Gastrocnemius medialis (tissue), 4 donors: ENCODE measurements at regions not wholly inside any gene's neighbourhood (a gene's known extent, or its start where the extent isn't known, plus 50 kb on each side); places are given as distances from the start of the nearest gene placed in this dataset.

Experiments
- POLR2A ChIP-seq, 2 donors: fragments of 450-650 bp; IDR thresholded peaks; one replicate each; pipeline ENCODE4 v1.6.1; 2017; ENCODE audit warnings: antibody characterized with exemption in 2 of 2, mild to moderate bottlenecking in 2 of 2, moderate library complexity in 2 of 2
- TF ChIP-seq, protein P1 (sequence below), 5 experiments: fragments of 450-650 bp in 3 of 5; fragments of 200-600 bp in 2 of 5; sonication (generic) in 2 of 5; IDR thresholded peaks in 4 of 5; conservative IDR thresholded peaks in 1 of 5; 1 replicate in 4 of 5; 2 replicates in 1 of 5; pipeline ENCODE4 v1.5.1; 2016 to 2019; ENCODE audit warnings: antibody characterized with exemption in 5 of 5, mild to moderate bottlenecking in 3 of 5, moderate library complexity in 3 of 5

DNA sequence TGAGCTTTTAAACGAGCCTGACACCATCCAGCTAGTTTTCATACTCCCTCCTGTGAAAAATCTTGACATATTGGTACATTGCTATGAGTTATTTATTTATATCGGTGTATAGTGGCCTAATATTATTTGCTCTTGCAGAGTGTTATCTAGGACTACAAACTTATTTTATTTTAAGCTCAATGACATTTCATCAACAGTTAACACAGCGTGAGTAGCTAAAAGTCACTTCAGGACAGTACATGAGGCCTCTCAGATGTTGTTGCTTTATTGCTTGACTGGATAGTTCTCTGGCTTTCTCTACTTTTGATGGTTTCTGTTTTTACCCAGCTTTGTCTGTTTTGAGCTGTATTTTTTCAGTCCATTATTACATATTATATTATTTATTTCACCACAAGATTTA, 172.9 kb upstream of the KLF7 start:
- TF ChIP-seq, protein P1, sequence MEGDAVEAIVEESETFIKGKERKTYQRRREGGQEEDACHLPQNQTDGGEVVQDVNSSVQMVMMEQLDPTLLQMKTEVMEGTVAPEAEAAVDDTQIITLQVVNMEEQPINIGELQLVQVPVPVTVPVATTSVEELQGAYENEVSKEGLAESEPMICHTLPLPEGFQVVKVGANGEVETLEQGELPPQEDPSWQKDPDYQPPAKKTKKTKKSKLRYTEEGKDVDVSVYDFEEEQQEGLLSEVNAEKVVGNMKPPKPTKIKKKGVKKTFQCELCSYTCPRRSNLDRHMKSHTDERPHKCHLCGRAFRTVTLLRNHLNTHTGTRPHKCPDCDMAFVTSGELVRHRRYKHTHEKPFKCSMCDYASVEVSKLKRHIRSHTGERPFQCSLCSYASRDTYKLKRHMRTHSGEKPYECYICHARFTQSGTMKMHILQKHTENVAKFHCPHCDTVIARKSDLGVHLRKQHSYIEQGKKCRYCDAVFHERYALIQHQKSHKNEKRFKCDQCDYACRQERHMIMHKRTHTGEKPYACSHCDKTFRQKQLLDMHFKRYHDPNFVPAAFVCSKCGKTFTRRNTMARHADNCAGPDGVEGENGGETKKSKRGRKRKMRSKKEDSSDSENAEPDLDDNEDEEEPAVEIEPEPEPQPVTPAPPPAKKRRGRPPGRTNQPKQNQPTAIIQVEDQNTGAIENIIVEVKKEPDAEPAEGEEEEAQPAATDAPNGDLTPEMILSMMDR (IDR thresholded peaks at IDR 0.05 in 4 of 5, conservative IDR thresholded peaks at IDR 0.05 in 1 of 5) = no peak
- no peak for TF ChIP-seq POLR2A (IDR thresholded peaks at IDR 0.05)
